Ishikawa (cell line): ENCODE measurements at regions not wholly inside any gene's neighbourhood (a gene's known extent, or its start where the extent isn't known, plus 50 kb on each side); places are given as distances from the start of the nearest gene placed in this dataset.

Experiments
- EP300 ChIP-seq: IDR thresholded peaks from 2 replicates; pipeline ENCODE4 v1.6.1; 2012; ENCODE audit warnings: borderline replicate concordance
- YY1 ChIP-seq: IDR thresholded peaks from 2 replicates; pipeline ENCODE4 v1.6.1; 2012; ENCODE audit warnings: low read depth
- TF ChIP-seq, protein P1 (sequence below): IDR thresholded peaks from 2 replicates; pipeline ENCODE4 v1.6.1; 2012; ENCODE audit warnings: low read depth, mild to moderate bottlenecking
- TF ChIP-seq, protein P2 (sequence below): IDR thresholded peaks from 2 replicates; pipeline ENCODE4 v1.6.1; 2012

DNA sequence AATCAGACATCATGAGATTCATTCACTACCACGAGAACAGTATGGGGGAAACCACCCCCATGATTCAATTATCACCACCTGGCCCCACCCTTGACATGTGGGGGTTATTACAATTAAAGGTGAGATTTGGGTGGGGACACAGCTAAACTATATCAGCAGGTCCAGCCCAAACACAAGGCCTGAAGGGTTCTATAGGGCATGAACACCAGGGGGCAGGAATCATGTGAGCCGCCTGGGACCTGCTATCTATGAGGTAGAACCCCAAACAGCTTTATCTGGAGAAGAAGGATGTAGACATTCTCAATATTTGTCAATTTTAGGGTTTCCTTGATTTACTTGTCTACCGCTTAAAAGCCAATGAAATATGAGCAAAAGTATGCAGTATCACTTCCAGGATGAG lies 294.9 kb upstream of the DEPDC1 start:
- TF ChIP-seq YY1: no peak
- TF ChIP-seq, protein P1, sequence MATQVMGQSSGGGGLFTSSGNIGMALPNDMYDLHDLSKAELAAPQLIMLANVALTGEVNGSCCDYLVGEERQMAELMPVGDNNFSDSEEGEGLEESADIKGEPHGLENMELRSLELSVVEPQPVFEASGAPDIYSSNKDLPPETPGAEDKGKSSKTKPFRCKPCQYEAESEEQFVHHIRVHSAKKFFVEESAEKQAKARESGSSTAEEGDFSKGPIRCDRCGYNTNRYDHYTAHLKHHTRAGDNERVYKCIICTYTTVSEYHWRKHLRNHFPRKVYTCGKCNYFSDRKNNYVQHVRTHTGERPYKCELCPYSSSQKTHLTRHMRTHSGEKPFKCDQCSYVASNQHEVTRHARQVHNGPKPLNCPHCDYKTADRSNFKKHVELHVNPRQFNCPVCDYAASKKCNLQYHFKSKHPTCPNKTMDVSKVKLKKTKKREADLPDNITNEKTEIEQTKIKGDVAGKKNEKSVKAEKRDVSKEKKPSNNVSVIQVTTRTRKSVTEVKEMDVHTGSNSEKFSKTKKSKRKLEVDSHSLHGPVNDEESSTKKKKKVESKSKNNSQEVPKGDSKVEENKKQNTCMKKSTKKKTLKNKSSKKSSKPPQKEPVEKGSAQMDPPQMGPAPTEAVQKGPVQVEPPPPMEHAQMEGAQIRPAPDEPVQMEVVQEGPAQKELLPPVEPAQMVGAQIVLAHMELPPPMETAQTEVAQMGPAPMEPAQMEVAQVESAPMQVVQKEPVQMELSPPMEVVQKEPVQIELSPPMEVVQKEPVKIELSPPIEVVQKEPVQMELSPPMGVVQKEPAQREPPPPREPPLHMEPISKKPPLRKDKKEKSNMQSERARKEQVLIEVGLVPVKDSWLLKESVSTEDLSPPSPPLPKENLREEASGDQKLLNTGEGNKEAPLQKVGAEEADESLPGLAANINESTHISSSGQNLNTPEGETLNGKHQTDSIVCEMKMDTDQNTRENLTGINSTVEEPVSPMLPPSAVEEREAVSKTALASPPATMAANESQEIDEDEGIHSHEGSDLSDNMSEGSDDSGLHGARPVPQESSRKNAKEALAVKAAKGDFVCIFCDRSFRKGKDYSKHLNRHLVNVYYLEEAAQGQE: no peak
- TF ChIP-seq, protein P2, sequence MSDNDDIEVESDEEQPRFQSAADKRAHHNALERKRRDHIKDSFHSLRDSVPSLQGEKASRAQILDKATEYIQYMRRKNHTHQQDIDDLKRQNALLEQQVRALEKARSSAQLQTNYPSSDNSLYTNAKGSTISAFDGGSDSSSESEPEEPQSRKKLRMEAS: no peak
- no peak for TF ChIP-seq EP300
